HG03108 (cell line): ENCODE measurements at regions not wholly inside any gene's neighbourhood (a gene's known extent, or its start where the extent isn't known, plus 50 kb on each side); places are given as distances from the start of the nearest gene placed in this dataset.
"Not testable (repeated sequence)": the region's sequence is repeated elsewhere in the genome, so short reads cannot be mapped to it uniquely, and the experiment has no call there.

Experiments
- ATAC-seq: cut with Tn5 transposase; IDR thresholded peaks from one replicate; pipeline ENCODE4 v1.9.1; 2021; ENCODE audit warnings: moderate library complexity; ENCODE audit not compliant: unreplicated experiment

DNA sequence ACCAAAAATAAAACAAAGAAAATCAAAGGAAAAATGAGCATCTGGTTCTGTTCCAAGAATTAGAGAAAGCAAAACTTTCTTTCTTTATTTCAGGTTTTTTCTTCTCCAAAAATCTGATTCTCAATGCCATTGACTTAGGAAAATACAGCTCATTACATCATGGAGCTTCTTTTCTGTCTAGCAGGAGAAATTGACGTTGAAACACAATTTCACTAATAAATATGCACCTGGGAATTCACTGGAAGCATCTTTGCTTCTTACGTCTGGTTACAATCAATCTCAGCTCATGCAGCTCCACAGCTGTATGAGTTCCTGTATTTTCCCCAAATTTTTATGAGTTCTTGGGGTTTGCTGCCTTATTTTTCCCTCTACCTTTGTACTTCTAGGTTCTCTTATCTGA, 1568.6 kb upstream of the GOT2 start:
- no peak for ATAC-seq

DNA sequence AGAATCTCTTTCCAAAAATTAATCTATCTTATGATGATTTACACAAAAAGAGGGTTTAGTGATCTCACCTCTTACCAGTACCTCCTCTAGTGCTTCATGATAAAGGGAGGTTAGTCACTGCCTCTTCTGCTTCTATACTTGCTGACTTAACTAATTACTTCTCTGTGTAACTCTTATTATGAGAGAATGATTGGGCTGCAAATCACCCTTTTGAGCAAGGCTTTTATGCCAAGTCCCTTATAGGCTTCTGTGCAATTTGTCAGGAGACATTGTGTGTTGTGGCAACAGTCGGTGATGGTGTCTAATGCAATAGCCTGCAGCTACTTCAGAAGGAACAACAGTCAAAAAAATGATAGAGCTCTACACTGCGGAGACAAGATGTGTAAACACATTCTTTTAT, 1568.1 kb upstream of the GOT2 start:
- ATAC-seq = no peak

DNA sequence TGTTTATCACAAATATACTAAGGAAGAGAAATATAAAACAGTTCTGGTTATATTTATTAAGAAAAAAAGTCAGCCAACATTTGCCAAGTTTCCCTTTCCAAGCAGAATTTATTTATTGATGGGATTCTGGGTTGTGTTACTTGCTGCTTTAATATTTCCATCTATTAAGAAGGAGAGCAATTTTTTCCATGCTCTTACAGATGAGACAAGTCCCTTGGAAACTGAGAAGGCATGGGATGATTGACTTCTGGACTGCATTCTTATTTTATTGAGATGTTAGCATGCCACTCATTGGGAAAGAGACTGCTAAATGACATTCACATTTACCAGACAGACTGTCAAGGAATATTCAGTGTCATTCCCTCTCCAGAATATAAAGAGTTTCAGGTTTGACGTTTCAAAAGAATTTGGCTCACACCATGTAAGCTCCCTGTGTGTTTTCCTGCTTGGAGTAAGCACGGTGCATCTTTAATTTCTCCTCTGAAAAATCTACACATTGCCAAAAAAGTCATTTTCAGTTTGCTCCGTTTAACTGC, 1565.2 kb upstream of the GOT2 start:
- ATAC-seq = no peak

GRCh38 chr16:60295451-60295850, 1561.3 kb upstream of the GOT2 start:
- ATAC-seq = no peak

GRCh38 chr16:60285794-60286193, 1551.7 kb upstream of the GOT2 start:
- ATAC-seq = no peak

DNA sequence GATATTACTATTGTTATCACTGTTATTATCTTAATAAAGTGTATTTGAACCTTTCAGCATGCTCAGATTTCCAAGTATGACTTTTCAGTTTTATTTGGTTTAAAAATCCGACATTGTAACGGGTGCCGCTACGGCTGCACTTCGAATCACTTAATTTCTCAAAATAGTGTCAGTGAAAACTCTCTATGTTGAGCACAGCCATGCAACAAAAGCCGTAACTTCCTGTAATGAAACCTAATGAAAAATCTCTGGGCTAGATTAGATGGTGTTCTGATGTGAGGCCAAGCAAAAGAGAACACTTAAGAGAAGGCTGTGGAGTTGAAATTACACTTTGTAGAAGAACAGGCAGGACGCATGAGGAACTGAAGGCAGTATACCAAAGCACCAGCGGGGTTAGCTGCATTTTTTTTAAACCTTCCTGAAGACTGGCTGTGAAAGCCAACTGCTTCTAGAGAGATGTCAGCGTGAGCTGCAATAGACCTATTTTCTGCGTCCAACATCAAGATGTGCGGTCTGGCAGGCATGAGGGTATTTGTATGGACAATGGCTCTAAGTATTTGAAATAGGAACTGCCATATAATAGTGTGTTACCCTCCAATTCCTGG, 1545.0 kb upstream of the GOT2 start:
- ATAC-seq = no peak

GRCh38 chr16:60274431-60275019, 1540.4 kb upstream of the GOT2 start:
- no peak for ATAC-seq

DNA sequence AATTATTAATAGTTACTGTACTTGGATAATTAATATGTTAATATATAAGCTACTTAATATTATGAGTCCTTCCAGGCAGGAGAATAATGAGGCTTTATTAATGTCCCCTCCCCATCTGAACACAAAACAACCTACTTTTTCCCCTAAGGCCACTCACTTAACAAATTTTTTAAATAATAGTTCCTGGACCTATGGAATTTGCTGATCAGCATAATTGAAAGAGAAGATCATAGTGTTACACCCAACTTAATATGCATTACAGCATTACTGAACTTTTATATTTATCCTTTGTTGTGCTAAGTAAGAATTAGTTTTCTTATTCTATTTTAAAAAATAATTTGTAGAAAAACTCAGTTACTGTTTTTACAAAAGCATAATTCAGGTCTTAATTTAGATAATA, 1537.7 kb upstream of the GOT2 start:
- ATAC-seq = no peak

DNA sequence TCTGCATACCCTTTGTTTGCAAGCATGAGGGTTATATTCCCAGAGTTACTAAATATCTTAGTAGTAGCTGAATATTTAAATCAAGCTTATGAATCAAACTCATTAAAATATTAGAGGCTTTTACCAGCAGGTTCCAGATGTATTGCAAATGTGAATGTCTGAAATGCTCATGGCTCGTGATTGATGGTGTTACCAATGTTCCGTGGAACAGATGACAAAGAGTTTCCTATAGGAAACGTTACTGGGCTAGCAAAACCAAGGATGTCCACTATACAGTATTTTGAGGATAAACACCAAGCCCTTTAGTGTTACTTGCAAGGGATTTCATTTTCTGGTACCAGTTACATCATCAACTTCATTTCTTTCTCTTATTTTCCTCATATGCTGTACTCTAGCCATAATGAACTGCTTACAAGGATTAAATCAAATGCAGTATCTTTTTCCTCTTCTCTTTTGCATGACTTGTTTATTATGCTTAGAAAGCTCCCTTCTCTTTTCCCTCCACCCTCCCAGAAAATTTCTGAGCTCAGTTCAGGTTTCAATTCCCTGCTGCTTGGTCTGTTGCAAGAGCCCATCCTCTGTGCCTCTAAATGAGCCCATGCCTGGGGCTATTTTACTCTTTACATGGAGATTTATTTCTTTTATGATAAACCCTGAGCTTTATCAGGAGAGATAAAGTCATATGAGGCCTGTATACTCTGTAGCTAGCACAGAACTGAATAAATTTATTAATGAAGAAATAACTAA, 1537.1 kb upstream of the GOT2 start:
- no peak for ATAC-seq

GRCh38 chr16:60261425-60261824, 1527.3 kb upstream of the GOT2 start:
- ATAC-seq = no peak

DNA sequence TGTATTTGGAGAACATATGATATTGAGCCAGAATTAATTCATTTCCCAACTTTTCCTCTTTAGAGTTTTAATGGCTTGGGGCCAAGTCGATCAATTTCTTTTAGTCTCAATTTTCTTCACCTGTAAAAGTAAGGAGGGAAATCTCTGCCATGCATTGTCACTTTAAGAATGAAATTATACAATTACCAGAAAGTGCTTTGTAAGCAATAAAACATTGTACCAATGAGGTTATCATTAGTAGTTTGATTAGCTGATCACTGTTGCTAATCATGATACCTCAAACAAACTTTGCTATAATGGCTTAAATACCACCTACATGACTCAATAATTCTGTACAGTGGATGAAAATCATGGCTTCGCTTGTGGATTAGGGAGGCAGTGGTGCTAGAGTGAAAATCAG, 1525.8 kb upstream of the GOT2 start:
- ATAC-seq = no peak

DNA sequence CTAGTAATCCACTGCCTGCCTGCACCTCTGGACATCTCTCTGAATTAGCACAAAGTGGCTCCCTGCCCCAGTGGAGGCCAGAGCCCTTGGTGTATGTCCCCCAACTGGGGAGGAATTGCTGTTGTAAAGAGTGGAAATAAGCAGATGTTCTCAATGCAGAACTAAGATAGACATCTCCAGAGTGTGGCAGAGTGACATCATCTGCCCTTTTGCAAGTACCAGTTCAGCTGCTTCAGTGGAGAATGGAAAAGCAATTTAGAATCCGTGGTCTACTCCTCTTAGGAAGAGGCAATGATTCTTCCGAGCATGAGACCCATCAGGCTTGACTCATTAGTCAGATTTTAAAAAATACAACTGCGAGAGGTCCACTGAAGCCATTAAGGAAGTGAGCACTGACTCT, 1512.0 kb upstream of the GOT2 start:
- ATAC-seq = no peak

DNA sequence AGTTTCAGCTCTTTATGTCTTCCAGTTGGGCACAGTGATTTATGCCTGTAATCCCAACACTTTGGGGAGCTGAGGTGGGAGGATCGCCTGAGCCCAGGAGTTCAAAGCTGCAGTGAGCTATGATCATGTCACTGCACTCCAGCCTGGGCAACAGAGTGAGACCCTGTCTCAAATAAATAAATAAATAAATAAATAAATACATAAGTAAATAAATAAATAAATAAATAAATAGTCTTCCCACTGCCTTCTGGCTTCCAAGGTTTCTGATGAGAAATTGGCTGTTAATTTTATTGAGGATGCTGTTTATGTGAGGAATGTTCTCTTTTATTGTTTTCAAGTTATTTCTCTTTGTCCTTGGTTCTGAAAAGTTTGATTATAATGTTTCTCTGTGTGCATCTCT, 1507.6 kb upstream of the GOT2 start:
- no peak for ATAC-seq

- ATAC-seq = no peak
Measured at GRCh38 chr16:60230666-60231065, 1496.5 kb upstream of the GOT2 start.

GRCh38 chr16:60225541-60225940, 1491.4 kb upstream of the GOT2 start:
- no peak for ATAC-seq

DNA sequence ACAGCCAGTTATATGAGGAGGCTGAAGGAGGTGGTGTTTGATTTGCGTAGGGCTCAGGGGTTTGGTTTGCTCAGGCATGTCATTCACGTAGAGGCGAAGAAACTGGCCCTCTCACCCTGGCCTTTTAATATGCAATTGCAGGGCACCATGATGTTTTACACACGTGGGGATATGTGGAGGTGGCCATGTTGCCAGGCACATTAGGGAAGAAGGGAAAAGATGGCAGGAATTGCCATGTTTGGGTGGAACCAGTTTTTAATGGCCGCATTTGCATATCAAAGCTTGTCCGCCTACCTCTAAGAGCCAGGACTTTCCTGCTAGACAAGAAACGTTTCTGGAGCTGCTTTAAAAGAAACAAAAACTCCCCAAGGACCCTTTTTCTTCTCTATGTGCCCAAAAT, 1483.7 kb upstream of the GOT2 start:
- no peak for ATAC-seq

- ATAC-seq = no peak
Measured at GRCh38 chr16:60214311-60214710, 1480.2 kb upstream of the GOT2 start.

DNA sequence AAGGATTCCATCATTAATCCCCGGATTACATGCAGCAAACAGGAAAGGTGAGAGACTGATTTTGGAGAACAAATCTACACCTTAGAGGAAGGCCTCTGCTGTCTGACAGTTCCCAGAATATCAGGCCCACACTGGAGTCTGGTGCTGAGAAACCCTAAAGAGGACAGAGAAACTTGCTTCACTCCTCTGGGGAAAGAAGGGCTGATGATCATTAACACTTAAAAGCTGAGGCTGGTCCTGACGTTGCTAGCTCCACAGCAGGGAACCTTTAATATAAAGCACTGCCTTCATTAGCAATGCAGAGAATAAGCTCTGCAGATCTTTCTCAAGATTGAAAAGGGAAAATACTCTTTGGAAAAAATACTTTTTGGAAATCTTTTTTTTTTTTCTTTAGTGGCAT, 1472.4 kb upstream of the GOT2 start:
- no peak for ATAC-seq

DNA sequence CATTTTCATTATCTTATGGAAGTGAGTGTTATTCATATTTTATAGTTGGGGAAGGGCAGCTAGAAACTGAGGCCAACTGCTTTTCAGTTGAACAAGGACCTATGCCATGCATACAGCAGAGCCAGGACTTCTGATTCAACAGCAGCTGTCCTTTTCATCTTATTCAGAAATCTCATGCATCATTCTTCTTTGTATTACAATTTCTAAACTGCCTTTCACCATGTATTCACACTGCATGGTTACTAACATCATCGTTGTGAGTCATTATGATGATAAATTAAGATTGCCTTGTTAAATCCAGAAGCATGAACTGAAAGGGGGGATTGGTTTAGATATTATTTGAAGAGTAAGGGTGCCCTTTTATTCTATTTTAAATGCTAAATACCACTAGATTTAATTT, 1470.1 kb upstream of the GOT2 start:
- no peak for ATAC-seq

GRCh38 chr16:60203525-60204124, 1469.5 kb upstream of the GOT2 start:
- ATAC-seq = no peak

DNA sequence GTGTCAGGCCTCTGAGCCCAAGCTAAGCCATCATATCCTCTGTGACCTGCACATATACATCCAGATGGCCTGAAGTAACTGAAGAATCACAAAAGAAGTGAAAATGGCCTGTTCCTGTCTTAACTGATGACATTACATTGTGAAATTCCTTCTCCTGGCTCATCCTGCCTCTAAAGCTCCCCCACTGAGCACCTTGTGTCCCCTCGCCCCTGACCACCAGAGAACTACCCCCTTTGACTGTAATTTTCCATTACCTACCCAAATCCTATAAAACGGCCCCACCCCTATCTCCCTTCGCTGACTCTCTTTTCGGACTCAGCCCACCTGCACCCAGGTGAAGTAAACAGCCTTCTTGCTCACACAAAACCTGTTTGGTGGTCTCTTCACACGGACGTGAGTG, 1466.6 kb upstream of the GOT2 start:
- not testable (repeated sequence) for ATAC-seq

DNA sequence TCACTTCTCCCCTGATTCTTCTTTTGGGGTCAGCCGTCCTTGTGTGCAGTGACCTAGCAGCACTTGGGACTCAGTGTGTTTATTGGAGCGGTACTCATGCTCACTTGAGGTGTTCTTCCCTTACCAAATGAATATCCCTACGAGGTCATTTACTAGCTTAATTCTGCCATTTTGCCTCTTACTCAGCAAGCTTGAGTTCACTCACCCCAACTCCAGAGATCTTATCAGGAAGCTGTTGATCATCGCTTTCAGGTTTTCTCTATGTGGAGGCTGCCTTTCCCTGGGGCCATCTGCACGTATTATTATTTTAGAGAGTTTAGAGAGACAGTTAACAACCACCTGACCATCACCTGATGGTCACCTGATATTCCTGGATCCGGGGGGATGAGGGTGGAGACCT, 1466.0 kb upstream of the GOT2 start:
- no peak for ATAC-seq
